Prostate gland (tissue), 2 donors: ENCODE measurements at regions not wholly inside any gene's neighbourhood (a gene's known extent, or its start where the extent isn't known, plus 50 kb on each side); places are given as distances from the start of the nearest gene placed in this dataset.

Source experiments
- POLR2A ChIP-seq: fragments of 450-650 bp; IDR thresholded peaks from one replicate; pipeline ENCODE4 v1.6.1; 2016; ENCODE audit warnings: antibody characterized with exemption, mild to moderate bottlenecking
- TF ChIP-seq, protein P1 (sequence below), 4 experiments: fragments of 200-600 bp in 2 of 4; fragments of 450-650 bp in 2 of 4; sonication (generic) in 2 of 4; IDR thresholded peaks; 1 replicate in 3 of 4; 2 replicates in 1 of 4; pipeline ENCODE4 v1.5.1; 2016 to 2019; ENCODE audit warnings: antibody characterized with exemption in 4 of 4, mild to moderate bottlenecking in 2 of 4, moderate library complexity in 2 of 4

DNA sequence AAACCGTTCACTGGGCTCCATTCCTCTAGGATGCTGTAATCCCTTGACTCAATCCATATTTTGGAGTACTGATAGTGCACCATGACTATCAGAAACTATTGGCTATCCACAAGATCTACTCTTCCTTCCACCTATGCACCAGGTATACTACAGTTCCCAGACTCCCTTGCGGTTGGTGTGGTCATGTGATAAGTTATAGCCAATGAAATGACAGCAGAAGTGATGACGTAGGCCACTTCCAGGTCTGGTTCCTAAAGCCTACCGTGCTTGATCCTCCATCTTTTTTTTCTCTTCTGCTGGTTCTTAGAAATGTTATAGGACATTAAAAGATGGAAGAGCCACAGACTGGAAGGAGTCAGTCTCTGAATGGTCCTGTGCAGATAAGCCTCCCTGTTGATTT is 278.8 kb upstream of the C16orf82 start:
- no peak for TF ChIP-seq POLR2A
- TF ChIP-seq, protein P1, sequence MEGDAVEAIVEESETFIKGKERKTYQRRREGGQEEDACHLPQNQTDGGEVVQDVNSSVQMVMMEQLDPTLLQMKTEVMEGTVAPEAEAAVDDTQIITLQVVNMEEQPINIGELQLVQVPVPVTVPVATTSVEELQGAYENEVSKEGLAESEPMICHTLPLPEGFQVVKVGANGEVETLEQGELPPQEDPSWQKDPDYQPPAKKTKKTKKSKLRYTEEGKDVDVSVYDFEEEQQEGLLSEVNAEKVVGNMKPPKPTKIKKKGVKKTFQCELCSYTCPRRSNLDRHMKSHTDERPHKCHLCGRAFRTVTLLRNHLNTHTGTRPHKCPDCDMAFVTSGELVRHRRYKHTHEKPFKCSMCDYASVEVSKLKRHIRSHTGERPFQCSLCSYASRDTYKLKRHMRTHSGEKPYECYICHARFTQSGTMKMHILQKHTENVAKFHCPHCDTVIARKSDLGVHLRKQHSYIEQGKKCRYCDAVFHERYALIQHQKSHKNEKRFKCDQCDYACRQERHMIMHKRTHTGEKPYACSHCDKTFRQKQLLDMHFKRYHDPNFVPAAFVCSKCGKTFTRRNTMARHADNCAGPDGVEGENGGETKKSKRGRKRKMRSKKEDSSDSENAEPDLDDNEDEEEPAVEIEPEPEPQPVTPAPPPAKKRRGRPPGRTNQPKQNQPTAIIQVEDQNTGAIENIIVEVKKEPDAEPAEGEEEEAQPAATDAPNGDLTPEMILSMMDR (IDR thresholded peaks at IDR 0.05): no peak
